Germinal center (tissue), 1 donor: ENCODE measurements at regions not wholly inside any gene's neighbourhood (a gene's known extent, or its start where the extent isn't known, plus 50 kb on each side); places are given as distances from the start of the nearest gene placed in this dataset.

Experiments
- DNase-seq: peaks from one replicate; pipeline ENCODE4 v3.0.0; 2012; ENCODE audit warnings: mixed read lengths, low spot score

GRCh38 chr6:37105148-37106050, 64.6 kb upstream of the PIM1 start:
- DNase-seq, result no peak

GRCh38 chr6:37106051-37106363, 63.9 kb upstream of the PIM1 start:
- no peak for DNase-seq

- DNase-seq, result no peak
Measured at GRCh38 chr6:37106554-37106953, 63.4 kb upstream of the PIM1 start.

DNA sequence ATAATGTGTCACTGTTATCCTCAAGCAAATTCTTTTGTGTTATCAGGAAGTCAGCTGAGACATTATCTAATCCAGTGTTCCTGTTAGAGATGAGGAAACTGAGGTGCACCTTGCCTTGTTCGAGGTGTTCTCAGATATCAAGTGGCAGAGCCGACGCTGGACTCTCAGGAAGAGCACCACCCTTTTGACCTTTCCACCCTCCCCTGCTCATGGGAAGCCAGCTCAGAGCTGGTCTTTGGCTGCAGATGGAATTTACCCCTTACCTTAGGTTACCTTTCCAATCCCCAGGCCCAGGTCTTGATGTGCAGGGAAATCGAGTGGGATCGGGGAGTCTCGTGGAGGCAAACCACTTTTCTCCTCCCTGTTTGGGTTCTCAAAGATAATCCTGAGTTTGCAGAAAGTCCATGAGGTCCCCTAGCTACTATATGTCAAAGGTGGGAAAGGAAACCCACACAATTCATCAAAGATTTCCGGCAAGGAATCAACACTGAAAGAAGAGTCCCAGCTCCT, 62.9 kb upstream of the PIM1 start:
- no peak for DNase-seq

- DNase-seq, result no peak
Measured at GRCh38 chr6:37109714-37110499, 60.0 kb upstream of the PIM1 start.

GRCh38 chr6:37110500-37111461, 59.2 kb upstream of the PIM1 start:
- no peak for DNase-seq

DNA sequence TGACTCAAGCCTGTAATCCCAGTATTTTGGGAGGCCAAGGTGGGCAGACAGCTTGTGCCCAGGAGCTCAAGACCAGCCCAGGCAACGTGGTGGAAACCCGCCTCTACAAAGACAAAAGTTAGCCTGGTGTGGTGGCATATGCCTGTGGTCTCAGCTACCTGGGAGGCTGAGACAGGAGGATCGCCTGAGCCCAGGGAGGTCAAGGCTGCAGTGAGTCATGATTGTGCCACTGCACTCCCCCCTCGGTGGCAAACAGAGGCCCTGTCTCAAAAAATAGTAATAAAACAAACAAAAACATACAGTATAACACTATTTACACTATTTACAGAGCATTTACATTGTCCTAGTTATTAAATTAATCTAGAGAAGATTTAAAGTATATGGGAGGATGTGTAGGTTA, 56.0 kb upstream of the PIM1 start:
- DNase-seq, result no peak

GRCh38 chr6:37114612-37115011, 55.3 kb upstream of the PIM1 start:
- no peak for DNase-seq

DNA sequence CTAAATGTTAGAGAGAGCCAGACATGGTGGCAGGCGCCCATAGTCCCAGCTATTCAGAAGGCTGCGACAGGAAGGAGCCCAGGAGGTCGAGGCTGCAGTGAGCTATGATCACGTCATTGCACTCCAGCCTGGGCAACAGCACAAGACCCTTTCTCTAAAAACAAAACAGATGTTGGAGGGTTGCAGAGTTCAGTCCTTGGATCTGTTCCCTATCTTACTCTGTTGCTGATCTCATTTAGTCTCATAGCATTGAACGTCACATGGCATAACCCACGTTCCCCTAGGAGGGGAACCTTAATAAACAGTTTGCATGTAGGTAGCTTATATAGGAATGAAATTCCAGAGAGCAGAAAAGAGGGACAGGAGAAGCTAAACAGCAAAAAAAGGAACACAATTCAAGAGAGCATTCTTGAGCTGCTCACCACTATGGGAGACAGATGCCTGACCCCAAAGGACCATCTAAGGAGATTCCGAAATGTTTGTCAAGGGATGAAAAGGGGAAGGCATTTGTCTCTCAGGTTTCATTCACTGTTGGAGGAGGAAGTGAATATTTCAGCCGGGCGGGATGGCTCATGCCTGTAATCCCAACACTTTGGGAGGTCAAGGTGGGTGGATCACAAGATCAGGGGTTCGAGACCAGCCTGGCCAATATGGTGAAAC, 54.6 kb upstream of the PIM1 start:
- no peak for DNase-seq

GRCh38 chr6:37116326-37116725, 53.6 kb upstream of the PIM1 start:
- no peak for DNase-seq

DNA sequence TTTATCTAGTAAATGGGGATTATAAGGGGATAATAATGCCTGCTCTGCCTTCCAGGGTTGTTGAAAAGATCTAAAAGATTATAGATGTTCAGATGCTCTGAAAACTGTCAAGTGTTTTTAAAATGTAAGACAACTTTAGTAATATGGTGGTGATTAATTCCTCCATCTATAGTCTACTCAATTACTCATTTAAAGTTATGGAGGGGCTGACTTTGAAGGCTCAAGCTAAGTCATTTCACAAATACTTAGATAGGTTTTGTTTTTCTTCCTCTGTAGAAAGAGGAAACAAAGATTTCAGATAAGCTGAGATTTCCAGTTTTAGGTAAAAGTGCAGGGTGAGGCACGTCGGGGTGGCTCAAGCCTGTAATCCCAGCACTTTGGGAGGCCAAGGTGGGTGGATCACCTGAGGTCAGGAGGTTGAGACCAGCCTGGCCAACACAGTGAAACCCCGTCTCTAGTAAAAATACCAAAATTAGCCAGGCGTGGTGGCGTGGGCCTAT, 50.5 kb upstream of the PIM1 start:
- DNase-seq, result no peak
